GM12865 (cell line): ENCODE measurements at regions not wholly inside any gene's neighbourhood (a gene's known extent, or its start where the extent isn't known, plus 50 kb on each side); places are given as distances from the start of the nearest gene placed in this dataset.

Experiments used
- DNase-seq: peaks from one replicate; pipeline ENCODE4 v3.0.0; 2010; ENCODE audit warnings: low read depth
- H3K4me3 ChIP-seq: 2 replicates; pipeline ENCODE4 v1.5.1; 2011; ENCODE audit warnings: mild to moderate bottlenecking, low read depth, low read length, control low read depth
- CTCF ChIP-seq: IDR thresholded peaks from 2 replicates; pipeline ENCODE4 v1.5.1; 2011; ENCODE audit warnings: low read length, control low read depth, low read depth, inconsistent platforms; ENCODE audit not compliant: insufficient read depth; ENCODE audit errors: missing control alignments

DNA sequence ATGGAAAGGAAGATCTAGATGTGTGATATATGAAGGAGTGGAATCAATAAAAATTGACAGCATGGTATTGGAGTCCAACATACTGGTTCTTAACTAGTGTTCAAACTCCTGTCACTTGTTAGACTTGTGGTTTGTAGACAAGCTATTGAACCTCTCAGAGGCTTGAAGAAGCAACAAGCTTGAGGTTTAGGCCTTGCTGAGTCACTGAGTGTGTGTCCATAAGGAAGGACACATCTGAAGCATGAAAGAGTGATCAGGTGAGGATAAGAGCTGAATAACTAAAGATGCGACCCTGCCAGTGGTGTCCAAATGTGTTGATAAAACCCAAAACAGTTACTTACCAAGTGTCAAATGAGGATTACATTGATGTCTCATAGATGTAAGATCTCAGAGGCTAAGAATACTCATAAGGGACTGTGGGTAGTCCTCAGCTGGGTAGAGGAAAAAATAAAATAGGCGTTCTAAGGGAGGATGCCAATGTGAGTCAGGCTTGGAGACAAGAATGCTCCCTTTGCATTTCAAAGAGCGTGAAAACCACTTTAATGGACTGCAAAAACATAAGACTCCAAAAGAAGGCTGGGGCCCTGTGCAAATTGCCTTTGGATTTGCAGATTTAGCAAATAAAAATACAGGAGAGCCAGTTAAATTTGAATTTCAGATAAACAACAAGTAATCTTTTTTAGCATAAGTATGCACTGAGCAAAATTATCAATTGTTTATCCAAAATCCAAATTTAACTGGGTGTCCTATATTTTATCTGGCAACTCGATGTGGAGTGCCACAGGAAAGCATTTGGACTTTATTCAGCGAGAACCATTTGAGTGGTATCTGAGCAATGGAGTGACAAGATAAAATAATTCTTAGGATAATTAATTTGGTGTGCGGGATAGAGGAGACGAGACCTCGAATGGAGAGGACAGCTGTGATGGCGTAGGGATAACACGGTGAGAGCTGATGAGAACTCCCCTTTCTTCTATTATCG lies 757.3 kb upstream of the WWC1 start:
- no peak overlapping the region for H3K4me3 ChIP-seq
- no peak for DNase-seq
- TF ChIP-seq CTCF: no peak

GRCh38 chr5:167539747-167540146 lies 751.7 kb upstream of the WWC1 start:
- H3K4me3 ChIP-seq: no peak overlapping the region
- no peak for DNase-seq
- no peak for TF ChIP-seq CTCF

DNA sequence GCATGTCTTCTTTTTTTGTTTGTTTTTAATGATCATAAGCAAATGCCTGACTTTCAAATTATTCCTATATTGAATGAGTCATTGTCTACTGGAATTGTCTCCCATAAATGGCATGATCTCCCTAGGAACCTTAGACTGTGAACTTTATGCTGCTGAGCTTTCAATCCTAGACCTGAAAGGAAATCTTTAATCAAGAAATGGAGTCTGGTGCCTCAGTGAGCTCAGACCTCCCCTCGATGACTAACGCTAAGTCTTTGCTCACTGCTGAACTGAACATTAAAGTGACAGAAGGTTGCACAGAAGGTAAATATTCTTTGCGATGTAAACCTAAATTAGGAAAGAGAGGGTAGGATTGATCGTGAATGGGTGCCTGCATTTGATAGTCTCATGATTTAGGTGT lies 745.2 kb upstream of the WWC1 start:
- no peak for TF ChIP-seq CTCF
- no peak for DNase-seq
- H3K4me3 ChIP-seq: no peak overlapping the region

GRCh38 chr5:167552356-167552755 lies 739.1 kb upstream of the WWC1 start:
- no peak for DNase-seq
- no peak overlapping the region for H3K4me3 ChIP-seq
- no peak for TF ChIP-seq CTCF

GRCh38 chr5:167553511-167553910 lies 737.9 kb upstream of the WWC1 start:
- DNase-seq: no peak
- H3K4me3 ChIP-seq: no peak overlapping the region
- no peak for TF ChIP-seq CTCF

GRCh38 chr5:167554564-167555290 lies 736.7 kb upstream of the WWC1 start:
- no peak for DNase-seq
- no peak overlapping the region for H3K4me3 ChIP-seq
- no peak for TF ChIP-seq CTCF
